ENCODE measurements at regions not wholly inside any gene's neighbourhood (a gene's known extent, or its start where the extent isn't known, plus 50 kb on each side); places are given as distances from the start of the nearest gene placed in this dataset.

GRCh38 chr15:77803487-77803886 lies 170.8 kb upstream of the LINGO1 start:
- intact Hi-C loops (cut with DNase I): no loop called here
- Histone ChIP-seq H3K9me3 (no peaks in the 10 kb centered on the region), H3K27me3 (peaks cover 0 to 7% (median 0%) of the 10 kb centered on the region in 4 donors), H3K4me1 (no peaks in the 10 kb centered on the region), H3K4me3 (no peak overlapping the region), H3K36me3 (no peaks in the 10 kb centered on the region), H3K27ac (replicated peaks in 1 of 4) (no peak overlapping the region)
- 57% methylated on average over 3 of the region's 3 CpGs for WGBS
- DNase-seq (ENCODE audit: extremely low spot score): no peak
- TF ChIP-seq POLR2AphosphoS5 (IDR thresholded peaks at IDR 0.05) (no peak), CTCF (IDR thresholded peaks at IDR 0.05) (no peak), POLR2A (IDR thresholded peaks at IDR 0.05; ENCODE audit: low read depth) (no peak), EP300 (IDR thresholded peaks at IDR 0.05) (no peak)

DNA sequence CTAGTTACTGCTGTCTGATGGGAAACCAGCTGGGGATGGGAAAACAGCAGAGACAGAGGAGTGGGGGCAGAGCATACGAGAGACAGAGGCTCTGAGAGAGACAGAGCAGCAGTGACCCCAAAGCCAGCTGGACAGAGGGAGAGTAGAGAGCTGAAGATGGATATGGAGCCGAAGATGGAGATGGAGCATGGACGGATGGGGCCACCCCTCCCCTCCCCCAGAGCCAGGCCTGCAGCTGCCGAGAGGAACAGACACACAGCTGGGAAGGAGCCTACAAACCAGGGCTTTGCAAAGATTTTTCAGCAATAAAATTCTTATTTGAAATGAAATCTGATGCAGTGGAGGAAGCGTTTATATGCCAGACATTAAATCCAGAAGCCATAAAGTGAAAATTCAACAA lies 167.6 kb upstream of the LINGO1 start:
- H3K27ac ChIP-seq (replicated peaks in 1 of 4): no peak overlapping the region
- intact Hi-C loops (cut with DNase I): no loop called here
- no peak overlapping the region for H3K4me3 ChIP-seq
- TF ChIP-seq CTCF (IDR thresholded peaks at IDR 0.05) (no peak), POLR2A (IDR thresholded peaks at IDR 0.05; ENCODE audit: low read depth) (no peak), EP300 (IDR thresholded peaks at IDR 0.05) (no peak), POLR2AphosphoS5 (IDR thresholded peaks at IDR 0.05) (no peak)
- no peak for DNase-seq (ENCODE audit: extremely low spot score)
- H3K4me1 ChIP-seq: no peaks in the 10 kb centered on the region
- H3K27me3 ChIP-seq: peaks cover 0 to 24% (median 0%) of the 10 kb centered on the region in 4 donors
- WGBS: 64% methylated on average over 5 of the region's 5 CpGs
- no peaks in the 10 kb centered on the region for H3K9me3 ChIP-seq
- H3K36me3 ChIP-seq: no peaks in the 10 kb centered on the region

GRCh38 chr15:77798847-77799246 lies 166.1 kb upstream of the LINGO1 start:
- H3K9me3 ChIP-seq: no peaks in the 10 kb centered on the region
- peaks cover 0 to 24% (median 0%) of the 10 kb centered on the region in 4 donors for H3K27me3 ChIP-seq
- no peak for DNase-seq (ENCODE audit: extremely low spot score)
- H3K4me3 ChIP-seq: no peak overlapping the region
- TF ChIP-seq POLR2A (IDR thresholded peaks at IDR 0.05; ENCODE audit: low read depth) (no peak), POLR2AphosphoS5 (IDR thresholded peaks at IDR 0.05) (no peak), CTCF (IDR thresholded peaks at IDR 0.05) (no peak), EP300 (IDR thresholded peaks at IDR 0.05) (no peak)
- intact Hi-C loops (cut with DNase I): no loop called here
- WGBS: 100% methylated on average over 2 of the region's 3 CpGs
- H3K4me1 ChIP-seq: no peaks in the 10 kb centered on the region
- no peak overlapping the region for H3K27ac ChIP-seq (replicated peaks in 1 of 4)
- no peaks in the 10 kb centered on the region for H3K36me3 ChIP-seq

- 88% methylated on average over 8 of the region's 13 CpGs for WGBS
- Histone ChIP-seq H3K36me3 (no peaks in the 10 kb centered on the region), H3K9me3 (no peaks in the 10 kb centered on the region), H3K27ac (replicated peaks in 1 of 4) (no peak overlapping the region), H3K4me3 (no peak overlapping the region), H3K4me1 (no peaks in the 10 kb centered on the region), H3K27me3 (peaks cover 0 to 26% (median 0%) of the 10 kb centered on the region in 4 donors)
- DNase-seq (ENCODE audit: extremely low spot score): no peak
- intact Hi-C loops (cut with DNase I): no loop called here
- no peak for TF ChIP-seq EP300 (IDR thresholded peaks at IDR 0.05)
- TF ChIP-seq POLR2A (IDR thresholded peaks at IDR 0.05; ENCODE audit: low read depth): no peak
- no peak for TF ChIP-seq CTCF (IDR thresholded peaks at IDR 0.05)
- TF ChIP-seq POLR2AphosphoS5 (IDR thresholded peaks at IDR 0.05): no peak
Measured at GRCh38 chr15:77798151-77798835, 165.6 kb upstream of the LINGO1 start.

DNA sequence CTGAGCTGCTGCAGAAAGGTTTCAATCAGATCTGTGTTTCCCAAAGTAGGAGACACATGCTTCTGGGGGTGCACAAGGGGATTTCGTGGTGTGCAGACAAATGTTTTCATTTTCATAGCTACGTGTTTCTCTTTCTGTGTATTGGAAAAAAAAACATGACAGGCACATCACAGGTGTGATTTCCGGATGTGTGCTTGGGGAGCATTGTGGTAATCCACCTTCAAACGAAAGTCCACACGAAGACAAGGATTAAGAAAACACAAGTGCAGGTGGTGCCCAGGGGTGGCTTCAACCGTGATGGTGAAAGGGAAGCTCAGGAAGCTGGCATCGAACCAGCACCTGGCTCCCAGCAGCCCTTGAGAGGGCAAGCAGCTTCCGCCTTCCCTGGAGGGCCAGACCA lies 164.6 kb upstream of the LINGO1 start:
- Histone ChIP-seq H3K9me3 (no peaks in the 10 kb centered on the region), H3K27me3 (peaks cover 0 to 26% (median 0%) of the 10 kb centered on the region in 4 donors), H3K4me1 (no peaks in the 10 kb centered on the region), H3K4me3 (no peak overlapping the region), H3K36me3 (no peaks in the 10 kb centered on the region), H3K27ac (replicated peaks in 1 of 4) (no peak overlapping the region)
- intact Hi-C loops (cut with DNase I): no loop called here
- 75% methylated on average over 8 of the region's 8 CpGs for WGBS
- DNase-seq (ENCODE audit: extremely low spot score): no peak
- TF ChIP-seq POLR2A (IDR thresholded peaks at IDR 0.05; ENCODE audit: low read depth): no peak
- TF ChIP-seq POLR2AphosphoS5 (IDR thresholded peaks at IDR 0.05): no peak
- TF ChIP-seq CTCF (IDR thresholded peaks at IDR 0.05): no peak
- TF ChIP-seq EP300 (IDR thresholded peaks at IDR 0.05): no peak
